Prostate gland (tissue), 2 donors: ENCODE measurements at regions not wholly inside any gene's neighbourhood (a gene's known extent, or its start where the extent isn't known, plus 50 kb on each side); places are given as distances from the start of the nearest gene placed in this dataset.

Experiments used
- POLR2A ChIP-seq: fragments of 450-650 bp; IDR thresholded peaks from one replicate; pipeline ENCODE4 v1.6.1; 2016; ENCODE audit warnings: antibody characterized with exemption, mild to moderate bottlenecking
- POLR2AphosphoS5 ChIP-seq: sonication (generic); formaldehyde crosslinking; IDR thresholded peaks from one replicate; pipeline ENCODE4 v1.6.1; 2017; ENCODE audit warnings: antibody characterized with exemption
- TF ChIP-seq, protein P1 (sequence below), 4 experiments: fragments of 200-600 bp in 2 of 4; fragments of 450-650 bp in 2 of 4; sonication (generic) in 2 of 4; IDR thresholded peaks; 1 replicate in 3 of 4; 2 replicates in 1 of 4; pipeline ENCODE4 v1.5.1; 2016 to 2019; ENCODE audit warnings: antibody characterized with exemption in 4 of 4, mild to moderate bottlenecking in 2 of 4, moderate library complexity in 2 of 4

DNA sequence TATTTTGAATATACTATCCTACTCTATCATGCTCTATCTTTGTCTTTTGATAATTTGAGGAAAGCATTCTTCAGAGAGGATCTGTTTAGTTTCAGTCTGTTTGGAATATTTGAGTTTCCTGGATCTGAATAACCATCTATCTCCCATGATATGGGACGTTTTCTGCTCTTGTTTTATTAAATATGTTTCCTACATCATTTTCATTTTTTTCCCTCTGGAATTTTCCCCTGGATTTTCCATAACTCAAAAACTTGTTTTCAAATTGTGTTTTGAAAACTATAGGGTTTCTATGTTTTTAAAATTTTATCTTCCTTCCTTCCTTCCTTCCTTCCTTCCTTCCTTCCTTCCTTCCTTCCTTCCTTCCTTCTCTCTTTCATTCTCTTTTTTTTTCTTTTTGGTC lies 974.2 kb downstream of the TMEM121 start:
- TF ChIP-seq, protein P1, sequence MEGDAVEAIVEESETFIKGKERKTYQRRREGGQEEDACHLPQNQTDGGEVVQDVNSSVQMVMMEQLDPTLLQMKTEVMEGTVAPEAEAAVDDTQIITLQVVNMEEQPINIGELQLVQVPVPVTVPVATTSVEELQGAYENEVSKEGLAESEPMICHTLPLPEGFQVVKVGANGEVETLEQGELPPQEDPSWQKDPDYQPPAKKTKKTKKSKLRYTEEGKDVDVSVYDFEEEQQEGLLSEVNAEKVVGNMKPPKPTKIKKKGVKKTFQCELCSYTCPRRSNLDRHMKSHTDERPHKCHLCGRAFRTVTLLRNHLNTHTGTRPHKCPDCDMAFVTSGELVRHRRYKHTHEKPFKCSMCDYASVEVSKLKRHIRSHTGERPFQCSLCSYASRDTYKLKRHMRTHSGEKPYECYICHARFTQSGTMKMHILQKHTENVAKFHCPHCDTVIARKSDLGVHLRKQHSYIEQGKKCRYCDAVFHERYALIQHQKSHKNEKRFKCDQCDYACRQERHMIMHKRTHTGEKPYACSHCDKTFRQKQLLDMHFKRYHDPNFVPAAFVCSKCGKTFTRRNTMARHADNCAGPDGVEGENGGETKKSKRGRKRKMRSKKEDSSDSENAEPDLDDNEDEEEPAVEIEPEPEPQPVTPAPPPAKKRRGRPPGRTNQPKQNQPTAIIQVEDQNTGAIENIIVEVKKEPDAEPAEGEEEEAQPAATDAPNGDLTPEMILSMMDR (IDR thresholded peaks at IDR 0.05) = no peak
- TF ChIP-seq POLR2A = no peak
- TF ChIP-seq POLR2AphosphoS5 = no peak
